Small intestine (tissue), 7 donors: ENCODE measurements at regions not wholly inside any gene's neighbourhood (a gene's known extent, or its start where the extent isn't known, plus 50 kb on each side); places are given as distances from the start of the nearest gene placed in this dataset.

Experiments
- DNase-seq, 2 donors: peaks; one replicate each; pipeline versions ENCODE4 v3.0.0 to v3.0.0-alpha.2; 2013
- FAIRE-seq: peaks from 2 replicates; lab custom pipeline; 2012; peaks lifted over from hg19 to GRCh38; lab: Jason Lieb, UNC
- H3K27ac ChIP-seq, 3 donors: one replicate each; pipeline ENCODE4 v1.5.1; 2013; ENCODE audit warnings: low read length in 2 of 3, mild to moderate bottlenecking in 2 of 3, control low read depth in 1 of 3, inconsistent platforms in 1 of 3, low read depth in 1 of 3, moderate library complexity in 1 of 3
- H3K27me3 ChIP-seq, 3 donors: one replicate each; pipeline ENCODE4 v1.6.1; 2013; ENCODE audit warnings: low read length in 3 of 3, inconsistent platforms in 1 of 3; ENCODE audit not compliant: control insufficient read depth in 3 of 3, insufficient read depth in 3 of 3
- H3K36me3 ChIP-seq, 3 donors: one replicate each; pipeline ENCODE4 v1.6.1; 2013; ENCODE audit warnings: low read length in 3 of 3, inconsistent platforms in 1 of 3, low read depth in 1 of 3, mild to moderate bottlenecking in 1 of 3, moderate library complexity in 1 of 3; ENCODE audit not compliant: control insufficient read depth in 3 of 3, insufficient read depth in 2 of 3
- H3K4me1 ChIP-seq, 3 donors: one replicate each; pipeline ENCODE4 v1.6.1; 2013; ENCODE audit warnings: low read length in 2 of 3, inconsistent platforms in 1 of 3, low read depth in 1 of 3, mild to moderate bottlenecking in 1 of 3, moderate library complexity in 1 of 3; ENCODE audit not compliant: control insufficient read depth in 3 of 3, insufficient read depth in 2 of 3
- H3K4me3 ChIP-seq, 3 donors: one replicate each; pipeline ENCODE4 v1.5.1; 2013; ENCODE audit warnings: low read length in 3 of 3, control low read depth in 1 of 3, inconsistent platforms in 1 of 3, low read depth in 1 of 3, mild to moderate bottlenecking in 1 of 3, moderate library complexity in 1 of 3
- H3K9me3 ChIP-seq, 2 donors: one replicate each; pipeline ENCODE4 v1.6.1; 2013; ENCODE audit warnings: low read depth in 1 of 2, low read length in 1 of 2; ENCODE audit not compliant: control insufficient read depth in 2 of 2, insufficient read depth in 1 of 2
- WGBS, 3 donors: extraction: QIAGEN DNeasy Blood & Tissue Kit; methylation state at CpG; one replicate each; pipeline ENCODE4 v1.1.7; 2013; 5-methylcytosine and 5-hydroxymethylcytosine counted together
- donor health status: healthy with polysubstance abuse.
- donor health status: control.
- donor health status: control.
- donor health status: Bipolar disorder and iron deficiency.
- donor health status: healthy.

DNA sequence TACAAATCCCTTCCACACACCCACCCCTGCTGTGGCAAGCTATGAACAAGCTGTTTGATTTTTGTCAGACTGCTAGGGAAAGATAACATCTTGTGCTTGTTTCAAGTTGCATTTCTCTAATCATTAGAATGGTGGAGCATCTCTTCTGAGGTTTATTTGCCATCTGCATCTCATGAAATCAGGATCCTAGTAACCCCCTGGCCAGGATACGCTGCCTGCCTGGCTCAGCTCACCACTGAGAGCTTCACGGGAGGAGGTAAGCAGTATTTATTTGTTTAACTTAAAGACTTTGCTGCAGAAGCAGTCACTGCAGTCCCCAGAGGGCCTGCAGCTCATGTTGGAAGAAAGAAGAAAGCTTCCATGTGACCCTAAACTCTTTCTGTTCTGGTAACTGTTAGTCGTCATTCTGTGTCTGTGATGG is 83.3 kb upstream of the CXCL14 start:
- FAIRE-seq (no peak), DNase-seq (no peak)
- 66 to 79% (median 68%) methylated on average over 3 of the region's 3 CpGs for WGBS, 3 donors
- H3K4me1 ChIP-seq = peaks cover 0 to 11% (median 2%) of the 10 kb centered on the region in 3 donors
- H3K27ac ChIP-seq = no peak overlapping the region
- peaks cover 0 to 14% of the 10 kb centered on the region in 2 donors for H3K9me3 ChIP-seq
- H3K36me3 ChIP-seq = no peaks in the 10 kb centered on the region
- no peaks in the 10 kb centered on the region for H3K27me3 ChIP-seq
- no peak overlapping the region for H3K4me3 ChIP-seq

GRCh38 chr5:135660826-135661575 is 82.2 kb upstream of the CXCL14 start:
- no peak for DNase-seq
- H3K27me3 ChIP-seq = no peaks in the 10 kb centered on the region
- H3K4me1 ChIP-seq = peaks cover 0 to 11% (median 2%) of the 10 kb centered on the region in 3 donors
- FAIRE-seq = no peak
- H3K36me3 ChIP-seq = no peaks in the 10 kb centered on the region
- 21 to 27% (median 26%) methylated on average over 3 of the region's 3 CpGs for WGBS, 3 donors
- H3K9me3 ChIP-seq = peaks cover 0 to 14% of the 10 kb centered on the region in 2 donors
- no peak overlapping the region for H3K4me3 ChIP-seq
- H3K27ac ChIP-seq = no peak overlapping the region

GRCh38 chr5:135657536-135658305 is 78.9 kb upstream of the CXCL14 start:
- Histone ChIP-seq H3K36me3 (no peaks in the 10 kb centered on the region), H3K4me3 (no peak overlapping the region), H3K27me3 (no peaks in the 10 kb centered on the region), H3K27ac (no peak overlapping the region), H3K9me3 (peaks cover 0 to 14% of the 10 kb centered on the region in 2 donors), H3K4me1 (peaks cover 0 to 16% (median 2%) of the 10 kb centered on the region in 3 donors)
- DNase-seq (peak; percentile 51 to 58), FAIRE-seq (no peak)
- 44 to 60% (median 55%) methylated on average over 3 of the region's 3 CpGs for WGBS, 3 donors

DNA sequence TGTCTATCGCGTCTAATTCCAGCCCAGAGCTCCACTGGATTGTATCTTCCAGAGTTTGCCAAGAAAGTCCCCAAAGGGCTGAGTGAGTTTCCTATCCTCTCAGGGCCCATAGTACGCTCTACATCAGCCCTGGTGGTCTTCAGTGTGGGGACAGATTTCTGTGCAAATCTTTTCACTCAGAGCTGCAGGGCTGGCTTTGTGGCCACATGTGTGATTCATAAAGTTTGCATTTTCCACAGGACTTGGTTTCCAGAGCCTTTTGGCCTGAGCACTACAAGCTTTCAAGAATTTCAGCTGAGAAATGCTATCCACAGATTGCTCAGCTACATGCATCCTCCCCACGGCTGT is 76.7 kb upstream of the CXCL14 start:
- Histone ChIP-seq H3K4me3 (no peak overlapping the region), H3K36me3 (no peaks in the 10 kb centered on the region), H3K4me1 (peaks cover 0 to 16% (median 2%) of the 10 kb centered on the region in 3 donors), H3K27me3 (no peaks in the 10 kb centered on the region), H3K9me3 (peaks cover 0 to 14% of the 10 kb centered on the region in 2 donors), H3K27ac (peak overlapping the region in 1 of 3 donors; percentile 42)
- 71 to 92% (median 80%) methylated on average over 4 of the region's 4 CpGs for WGBS, 3 donors
- no peak for FAIRE-seq
- DNase-seq = no peak

- peaks cover 0 to 14% of the 10 kb centered on the region in 2 donors for H3K9me3 ChIP-seq
- H3K36me3 ChIP-seq = no peaks in the 10 kb centered on the region
- H3K4me3 ChIP-seq = no peak overlapping the region
- 73 to 88% (median 87%) methylated on average over 12 of the region's 12 CpGs for WGBS, 3 donors
- no peak for FAIRE-seq
- peak overlapping the region in 1 of 3 donors; percentile 42 for H3K27ac ChIP-seq
- no peak for DNase-seq
- H3K4me1 ChIP-seq = peaks cover 0 to 16% (median 2%) of the 10 kb centered on the region in 3 donors
- no peaks in the 10 kb centered on the region for H3K27me3 ChIP-seq
These were observed 76.1 kb upstream of the CXCL14 start for GRCh38 chr5:135654761-135655467.

GRCh38 chr5:135651156-135651555 is 72.4 kb upstream of the CXCL14 start:
- Histone ChIP-seq H3K4me1 (peaks cover 0 to 5% (median 0%) of the 10 kb centered on the region in 3 donors), H3K27ac (no peak overlapping the region), H3K27me3 (no peaks in the 10 kb centered on the region), H3K36me3 (no peaks in the 10 kb centered on the region), H3K4me3 (no peak overlapping the region), H3K9me3 (no peaks in the 10 kb centered on the region)
- DNase-seq (no peak), FAIRE-seq (no peak)

DNA sequence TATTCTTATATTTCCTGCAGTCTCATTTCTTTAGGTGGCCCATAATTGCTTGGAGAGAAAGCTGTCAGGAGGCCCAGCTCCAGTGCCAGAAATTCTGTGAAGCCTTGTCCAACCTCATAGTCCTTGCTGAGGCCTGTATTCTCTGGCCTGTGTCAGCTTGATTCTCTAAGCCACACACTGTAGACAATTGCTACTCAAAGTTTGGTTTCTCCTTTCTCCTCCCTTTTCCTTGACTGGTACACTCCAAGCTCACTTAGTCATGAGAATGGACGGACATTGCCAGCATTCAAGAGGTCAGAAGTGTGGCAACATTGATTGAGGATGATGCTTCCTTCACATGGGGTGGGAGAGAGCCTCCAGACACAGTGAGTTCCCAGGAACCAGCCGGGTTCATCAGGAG is 71.3 kb upstream of the CXCL14 start:
- 73 to 84% (median 75%) methylated on average over 2 of the region's 2 CpGs for WGBS, 3 donors
- no peak overlapping the region for H3K4me3 ChIP-seq
- H3K9me3 ChIP-seq = no peaks in the 10 kb centered on the region
- DNase-seq (no peak), FAIRE-seq (no peak)
- H3K4me1 ChIP-seq = peaks cover 0 to 5% (median 0%) of the 10 kb centered on the region in 3 donors
- H3K36me3 ChIP-seq = no peaks in the 10 kb centered on the region
- no peaks in the 10 kb centered on the region for H3K27me3 ChIP-seq
- H3K27ac ChIP-seq = no peak overlapping the region

GRCh38 chr5:135649435-135649834 is 70.6 kb upstream of the CXCL14 start:
- no peaks in the 10 kb centered on the region for H3K9me3 ChIP-seq
- H3K4me3 ChIP-seq = no peak overlapping the region
- H3K27me3 ChIP-seq = no peaks in the 10 kb centered on the region
- H3K36me3 ChIP-seq = no peaks in the 10 kb centered on the region
- FAIRE-seq (no peak), DNase-seq (no peak)
- H3K27ac ChIP-seq = no peak overlapping the region
- H3K4me1 ChIP-seq = peaks cover 0 to 2% (median 0%) of the 10 kb centered on the region in 3 donors
- WGBS, 3 donors = 83 to 93% (median 88%) methylated on average over 3 of the region's 3 CpGs
